MG63 (cell line): ENCODE measurements at regions not wholly inside any gene's neighbourhood (a gene's known extent, or its start where the extent isn't known, plus 50 kb on each side); places are given as distances from the start of the nearest gene placed in this dataset.
"Not testable (repeated sequence)": the region's sequence is repeated elsewhere in the genome, so short reads cannot be mapped to it uniquely, and the experiment has no call there.

Experiments used
- DNase-seq: peaks from one replicate; pipeline ENCODE4 v3.0.0-alpha.2; 2020
- H3K27me3 ChIP-seq: fragments of 250-450 bp; sonication (Bioruptor Pico); 2 replicates; pipeline ENCODE4 v1.5.1; 2020; ENCODE audit warnings: mild to moderate bottlenecking, moderate library complexity
- H3K36me3 ChIP-seq: fragments of 250-450 bp; sonication (Bioruptor Pico); 2 replicates; pipeline ENCODE4 v1.5.1; 2020; ENCODE audit warnings: mild to moderate bottlenecking, moderate library complexity
- H3K4me3 ChIP-seq: fragments of 250-450 bp; sonication (Bioruptor Pico); 2 replicates; pipeline ENCODE4 v1.5.1; 2020; ENCODE audit warnings: mild to moderate bottlenecking, moderate library complexity
- H3K9me3 ChIP-seq: fragments of 250-450 bp; sonication (Bioruptor Pico); 2 replicates; pipeline ENCODE4 v1.5.1; 2020; ENCODE audit warnings: mild to moderate bottlenecking, moderate library complexity

DNA sequence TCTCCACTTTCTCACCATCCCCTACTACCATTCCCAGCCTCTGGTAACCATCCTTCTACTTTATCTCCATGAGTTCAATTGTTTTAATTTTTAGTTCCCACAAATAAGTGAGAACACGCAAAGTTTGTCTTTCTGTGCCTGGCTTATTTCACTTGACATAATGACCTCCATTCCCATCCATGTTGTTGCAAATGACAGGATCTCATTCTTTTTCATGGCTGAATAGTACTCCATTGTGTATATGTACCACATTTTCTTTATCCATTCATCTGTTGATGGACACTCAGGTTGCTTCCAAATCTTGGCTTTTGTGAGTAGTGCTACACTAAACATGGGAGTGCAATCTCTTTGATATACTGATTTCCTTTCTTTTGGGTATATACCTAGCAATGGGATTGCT, 55.8 kb upstream of the FRMPD3 start:
- not testable (repeated sequence) for DNase-seq, H3K36me3 ChIP-seq, H3K9me3 ChIP-seq, H3K4me3 ChIP-seq, H3K27me3 ChIP-seq

- H3K9me3 ChIP-seq: no peaks in the 10 kb centered on the region
- no peaks in the 10 kb centered on the region for H3K27me3 ChIP-seq
- no peak overlapping the region for H3K4me3 ChIP-seq
- no peaks in the 10 kb centered on the region for H3K36me3 ChIP-seq
- no peak for DNase-seq
Observed at GRCh38 chrX:107396235-107396634, 53.2 kb upstream of the FRMPD3 start.

- no peaks in the 10 kb centered on the region for H3K27me3 ChIP-seq
- H3K9me3 ChIP-seq: no peaks in the 10 kb centered on the region
- H3K4me3 ChIP-seq: no peak overlapping the region
- no peak for DNase-seq
- no peaks in the 10 kb centered on the region for H3K36me3 ChIP-seq
Observed at GRCh38 chrX:107396783-107397182, 52.7 kb upstream of the FRMPD3 start.

GRCh38 chrX:107398115-107398514, 51.3 kb upstream of the FRMPD3 start:
- DNase-seq: no peak
- Histone ChIP-seq H3K36me3 (no peaks in the 10 kb centered on the region), H3K27me3 (no peaks in the 10 kb centered on the region), H3K9me3 (no peaks in the 10 kb centered on the region), H3K4me3 (no peak overlapping the region)
